Liver (tissue), 8 donors: ENCODE measurements at regions not wholly inside any gene's neighbourhood (a gene's known extent, or its start where the extent isn't known, plus 50 kb on each side); places are given as distances from the start of the nearest gene placed in this dataset.

Source experiments
- DNase-seq: peaks from one replicate; pipeline ENCODE4 v3.0.0-alpha.2; 2017; ENCODE audit warnings: low spot score
- H3K27ac ChIP-seq, 2 donors: one replicate each; pipeline ENCODE4 v1.7.0; 2013; ENCODE audit warnings: inconsistent platforms in 2 of 2, low read length in 2 of 2, control low read depth in 1 of 2, low read depth in 1 of 2, mild to moderate bottlenecking in 1 of 2
- H3K27me3 ChIP-seq, 4 donors: one replicate each; pipeline versions ENCODE4 v1.6.1 to v1.7.0; 2013; ENCODE audit warnings: low read length in 3 of 4, inconsistent platforms in 1 of 4, mild to moderate bottlenecking in 1 of 4, moderate library complexity in 1 of 4; ENCODE audit not compliant: control insufficient read depth in 4 of 4, insufficient read depth in 4 of 4
- H3K36me3 ChIP-seq, 4 donors: one replicate each; pipeline versions ENCODE4 v1.6.1 to v1.7.0; 2013; ENCODE audit warnings: low read length in 3 of 4, mild to moderate bottlenecking in 3 of 4, low read depth in 1 of 4, moderate library complexity in 1 of 4; ENCODE audit not compliant: control insufficient read depth in 4 of 4, insufficient read depth in 3 of 4
- H3K4me1 ChIP-seq, 4 donors: one replicate each; pipeline versions ENCODE4 v1.6.1 to v1.7.0; 2013; ENCODE audit warnings: low read length in 3 of 4, mild to moderate bottlenecking in 3 of 4, moderate library complexity in 1 of 4; ENCODE audit not compliant: control insufficient read depth in 4 of 4, insufficient read depth in 4 of 4
- H3K4me3 ChIP-seq, 3 donors: one replicate each; pipeline versions ENCODE4 v1.6.1 to v1.7.0; 2013; ENCODE audit warnings: low read length in 3 of 3, control low read depth in 1 of 3, low read depth in 1 of 3, mild to moderate bottlenecking in 1 of 3
- H3K9ac ChIP-seq, 2 donors: one replicate each; pipeline ENCODE4 v1.7.0; 2013; ENCODE audit warnings: low read length in 2 of 2, mild to moderate bottlenecking in 2 of 2, moderate library complexity in 2 of 2, control low read depth in 1 of 2, low read depth in 1 of 2
- H3K9me3 ChIP-seq, 4 donors: one replicate each; pipeline versions ENCODE4 v1.6.1 to v1.7.0; 2013; ENCODE audit warnings: low read length in 3 of 4; ENCODE audit not compliant: control insufficient read depth in 4 of 4
- EGR1 ChIP-seq, 2 donors: IDR thresholded peaks; 2 replicates each; pipeline ENCODE4 v1.6.1; 2016 to 2018; ENCODE audit warnings: antibody characterized with exemption in 2 of 2, low read depth in 2 of 2
- HNF4G ChIP-seq: IDR thresholded peaks from 2 replicates; pipeline ENCODE4 v1.6.1; 2016; ENCODE audit warnings: antibody characterized with exemption
- JUND ChIP-seq, 2 donors: IDR thresholded peaks; 2 replicates each; pipeline ENCODE4 v1.6.1; 2016; ENCODE audit warnings: antibody characterized with exemption in 2 of 2
- RAD21 ChIP-seq, 2 donors: IDR thresholded peaks; 2 replicates each; pipeline ENCODE4 v1.6.1; 2016; ENCODE audit warnings: antibody characterized with exemption in 2 of 2, mild to moderate bottlenecking in 2 of 2
- RXRA ChIP-seq, 2 donors: IDR thresholded peaks; 2 replicates each; pipeline ENCODE4 v1.6.1; 2017 to 2018; ENCODE audit warnings: antibody characterized with exemption in 2 of 2, mild to moderate bottlenecking in 1 of 2
- SP1 ChIP-seq: IDR thresholded peaks from 2 replicates; pipeline ENCODE4 v1.6.1; 2018; ENCODE audit warnings: antibody characterized with exemption, mild to moderate bottlenecking
- TAF1 ChIP-seq: conservative IDR thresholded peaks from 2 replicates; pipeline ENCODE4 v1.6.1; 2016; ENCODE audit warnings: antibody characterized with exemption, mild to moderate bottlenecking
- YY1 ChIP-seq: IDR thresholded peaks from 2 replicates; pipeline ENCODE4 v1.6.1; 2016; ENCODE audit warnings: antibody characterized with exemption, mild to moderate bottlenecking
- WGBS: extraction: QIAGEN DNeasy Blood & Tissue Kit; methylation state at CpG from one replicate; pipeline ENCODE4 v1.1.7; 2013; 5-methylcytosine and 5-hydroxymethylcytosine counted together
- TF ChIP-seq, protein P1 (sequence below): IDR thresholded peaks from 2 replicates; pipeline ENCODE4 v1.6.1; 2016; ENCODE audit warnings: antibody characterized with exemption
- TF ChIP-seq, protein P2 (sequence below): fragments of 150-350 bp; IDR thresholded peaks from 2 replicates; pipeline ENCODE4 v1.5.1; 2017; ENCODE audit warnings: improper control_type of control experiment, low read depth, low read length; ENCODE audit not compliant: missing input control
- TF ChIP-seq, protein P3 (sequence below): IDR thresholded peaks from 2 replicates; pipeline ENCODE4 v1.6.1; 2016; ENCODE audit warnings: antibody characterized with exemption
- TF ChIP-seq, protein P4 (sequence below): IDR thresholded peaks from 2 replicates; pipeline ENCODE4 v1.6.1; 2016; ENCODE audit warnings: antibody characterized with exemption
- TF ChIP-seq, protein P5 (sequence below): IDR thresholded peaks from 2 replicates; pipeline ENCODE4 v1.6.1; 2016; ENCODE audit warnings: antibody characterized with exemption, mild to moderate bottlenecking
- donor health status: healthy.
- donor health status: healthy.
- donor health status: healthy.
- donor health status: healthy.
- donor health status: healthy.

DNA sequence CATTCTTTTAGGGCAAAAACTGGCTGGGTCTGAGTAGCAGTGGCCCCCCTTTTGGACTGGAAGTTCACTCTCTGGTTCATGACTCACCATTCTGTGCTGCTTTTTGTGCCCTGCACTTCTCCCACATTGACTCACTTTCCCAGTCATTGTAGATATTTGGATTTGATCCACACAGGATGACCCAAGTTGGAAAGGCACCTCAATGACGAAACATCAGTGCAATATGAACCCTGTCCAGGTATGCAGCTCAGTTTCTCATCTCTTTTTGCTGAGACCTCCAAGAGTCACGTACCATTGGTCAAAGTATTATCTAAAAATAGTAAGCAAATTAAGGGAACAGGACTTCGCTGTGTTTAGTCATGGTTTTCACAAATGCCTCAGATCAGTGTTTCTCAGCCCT is 92.7 kb downstream of the CBLL2 start:
- H3K27me3 ChIP-seq: no peaks in the 10 kb centered on the region
- no peak overlapping the region for H3K9ac ChIP-seq
- TF ChIP-seq, protein P1, sequence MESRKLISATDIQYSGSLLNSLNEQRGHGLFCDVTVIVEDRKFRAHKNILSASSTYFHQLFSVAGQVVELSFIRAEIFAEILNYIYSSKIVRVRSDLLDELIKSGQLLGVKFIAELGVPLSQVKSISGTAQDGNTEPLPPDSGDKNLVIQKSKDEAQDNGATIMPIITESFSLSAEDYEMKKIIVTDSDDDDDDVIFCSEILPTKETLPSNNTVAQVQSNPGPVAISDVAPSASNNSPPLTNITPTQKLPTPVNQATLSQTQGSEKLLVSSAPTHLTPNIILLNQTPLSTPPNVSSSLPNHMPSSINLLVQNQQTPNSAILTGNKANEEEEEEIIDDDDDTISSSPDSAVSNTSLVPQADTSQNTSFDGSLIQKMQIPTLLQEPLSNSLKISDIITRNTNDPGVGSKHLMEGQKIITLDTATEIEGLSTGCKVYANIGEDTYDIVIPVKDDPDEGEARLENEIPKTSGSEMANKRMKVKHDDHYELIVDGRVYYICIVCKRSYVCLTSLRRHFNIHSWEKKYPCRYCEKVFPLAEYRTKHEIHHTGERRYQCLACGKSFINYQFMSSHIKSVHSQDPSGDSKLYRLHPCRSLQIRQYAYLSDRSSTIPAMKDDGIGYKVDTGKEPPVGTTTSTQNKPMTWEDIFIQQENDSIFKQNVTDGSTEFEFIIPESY: no peak
- TF ChIP-seq, protein P2, sequence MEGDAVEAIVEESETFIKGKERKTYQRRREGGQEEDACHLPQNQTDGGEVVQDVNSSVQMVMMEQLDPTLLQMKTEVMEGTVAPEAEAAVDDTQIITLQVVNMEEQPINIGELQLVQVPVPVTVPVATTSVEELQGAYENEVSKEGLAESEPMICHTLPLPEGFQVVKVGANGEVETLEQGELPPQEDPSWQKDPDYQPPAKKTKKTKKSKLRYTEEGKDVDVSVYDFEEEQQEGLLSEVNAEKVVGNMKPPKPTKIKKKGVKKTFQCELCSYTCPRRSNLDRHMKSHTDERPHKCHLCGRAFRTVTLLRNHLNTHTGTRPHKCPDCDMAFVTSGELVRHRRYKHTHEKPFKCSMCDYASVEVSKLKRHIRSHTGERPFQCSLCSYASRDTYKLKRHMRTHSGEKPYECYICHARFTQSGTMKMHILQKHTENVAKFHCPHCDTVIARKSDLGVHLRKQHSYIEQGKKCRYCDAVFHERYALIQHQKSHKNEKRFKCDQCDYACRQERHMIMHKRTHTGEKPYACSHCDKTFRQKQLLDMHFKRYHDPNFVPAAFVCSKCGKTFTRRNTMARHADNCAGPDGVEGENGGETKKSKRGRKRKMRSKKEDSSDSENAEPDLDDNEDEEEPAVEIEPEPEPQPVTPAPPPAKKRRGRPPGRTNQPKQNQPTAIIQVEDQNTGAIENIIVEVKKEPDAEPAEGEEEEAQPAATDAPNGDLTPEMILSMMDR: no peak
- TF ChIP-seq JUND (IDR thresholded peaks at IDR 0.05) (no peak), YY1 (no peak), RXRA (IDR thresholded peaks at IDR 0.05) (no peak), HNF4G (no peak)
- no peaks in the 10 kb centered on the region for H3K9me3 ChIP-seq
- no peak overlapping the region for H3K27ac ChIP-seq
- no peaks in the 10 kb centered on the region for H3K36me3 ChIP-seq
- 76% methylated on average over 3 of the region's 3 CpGs for WGBS
- no peaks in the 10 kb centered on the region for H3K4me1 ChIP-seq
- no peak for DNase-seq
- H3K4me3 ChIP-seq: no peak overlapping the region

DNA sequence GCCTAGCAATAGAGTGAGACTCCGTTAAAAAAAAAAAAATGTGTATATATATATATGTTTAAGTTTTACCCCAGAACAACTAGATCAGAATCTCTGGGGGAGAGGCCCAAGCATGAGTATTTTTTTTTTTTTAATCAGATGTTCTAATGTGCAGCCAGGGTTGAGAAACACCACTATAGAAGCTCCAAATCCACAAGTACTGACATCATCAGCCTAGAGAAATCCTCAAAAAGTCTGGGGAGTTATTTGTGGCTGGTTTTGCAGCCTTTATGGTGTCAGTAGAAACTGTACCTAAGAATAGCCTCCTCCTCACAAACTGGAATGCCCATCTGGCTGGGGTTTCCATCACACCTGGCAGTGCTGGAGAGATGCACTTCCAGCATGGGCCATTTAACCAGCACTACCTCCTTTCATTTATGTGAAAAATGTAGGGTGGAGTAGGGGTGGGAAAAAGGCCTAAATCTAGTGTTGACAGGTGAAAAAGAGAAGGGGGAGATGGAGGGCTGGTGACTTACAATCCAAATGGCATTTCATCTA is 93.5 kb downstream of the CBLL2 start:
- Histone ChIP-seq H3K36me3 (no peaks in the 10 kb centered on the region), H3K27me3 (no peaks in the 10 kb centered on the region), H3K9ac (no peak overlapping the region), H3K27ac (no peak overlapping the region), H3K9me3 (no peaks in the 10 kb centered on the region), H3K4me1 (no peaks in the 10 kb centered on the region), H3K4me3 (no peak overlapping the region)
- WGBS: 94% methylated on average over 1 of the region's 1 CpG
- TF ChIP-seq HNF4G: no peak
- no peak for TF ChIP-seq RXRA (IDR thresholded peaks at IDR 0.05)
- no peak for TF ChIP-seq RAD21 (IDR thresholded peaks at IDR 0.05)
- no peak for TF ChIP-seq SP1
- no peak for TF ChIP-seq EGR1 (IDR thresholded peaks at IDR 0.05; ENCODE audit: low read depth in 2 of 2)
- TF ChIP-seq, protein P3, sequence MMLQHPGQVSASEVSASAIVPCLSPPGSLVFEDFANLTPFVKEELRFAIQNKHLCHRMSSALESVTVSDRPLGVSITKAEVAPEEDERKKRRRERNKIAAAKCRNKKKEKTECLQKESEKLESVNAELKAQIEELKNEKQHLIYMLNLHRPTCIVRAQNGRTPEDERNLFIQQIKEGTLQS: no peak
- no peak for TF ChIP-seq TAF1
- TF ChIP-seq, protein P4, sequence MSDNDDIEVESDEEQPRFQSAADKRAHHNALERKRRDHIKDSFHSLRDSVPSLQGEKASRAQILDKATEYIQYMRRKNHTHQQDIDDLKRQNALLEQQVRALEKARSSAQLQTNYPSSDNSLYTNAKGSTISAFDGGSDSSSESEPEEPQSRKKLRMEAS: no peak
- TF ChIP-seq, protein P5, sequence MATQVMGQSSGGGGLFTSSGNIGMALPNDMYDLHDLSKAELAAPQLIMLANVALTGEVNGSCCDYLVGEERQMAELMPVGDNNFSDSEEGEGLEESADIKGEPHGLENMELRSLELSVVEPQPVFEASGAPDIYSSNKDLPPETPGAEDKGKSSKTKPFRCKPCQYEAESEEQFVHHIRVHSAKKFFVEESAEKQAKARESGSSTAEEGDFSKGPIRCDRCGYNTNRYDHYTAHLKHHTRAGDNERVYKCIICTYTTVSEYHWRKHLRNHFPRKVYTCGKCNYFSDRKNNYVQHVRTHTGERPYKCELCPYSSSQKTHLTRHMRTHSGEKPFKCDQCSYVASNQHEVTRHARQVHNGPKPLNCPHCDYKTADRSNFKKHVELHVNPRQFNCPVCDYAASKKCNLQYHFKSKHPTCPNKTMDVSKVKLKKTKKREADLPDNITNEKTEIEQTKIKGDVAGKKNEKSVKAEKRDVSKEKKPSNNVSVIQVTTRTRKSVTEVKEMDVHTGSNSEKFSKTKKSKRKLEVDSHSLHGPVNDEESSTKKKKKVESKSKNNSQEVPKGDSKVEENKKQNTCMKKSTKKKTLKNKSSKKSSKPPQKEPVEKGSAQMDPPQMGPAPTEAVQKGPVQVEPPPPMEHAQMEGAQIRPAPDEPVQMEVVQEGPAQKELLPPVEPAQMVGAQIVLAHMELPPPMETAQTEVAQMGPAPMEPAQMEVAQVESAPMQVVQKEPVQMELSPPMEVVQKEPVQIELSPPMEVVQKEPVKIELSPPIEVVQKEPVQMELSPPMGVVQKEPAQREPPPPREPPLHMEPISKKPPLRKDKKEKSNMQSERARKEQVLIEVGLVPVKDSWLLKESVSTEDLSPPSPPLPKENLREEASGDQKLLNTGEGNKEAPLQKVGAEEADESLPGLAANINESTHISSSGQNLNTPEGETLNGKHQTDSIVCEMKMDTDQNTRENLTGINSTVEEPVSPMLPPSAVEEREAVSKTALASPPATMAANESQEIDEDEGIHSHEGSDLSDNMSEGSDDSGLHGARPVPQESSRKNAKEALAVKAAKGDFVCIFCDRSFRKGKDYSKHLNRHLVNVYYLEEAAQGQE: no peak
- DNase-seq: no peak
